Activated CD8-positive, alpha-beta T cell treated with anti-CD3 and anti-CD28 coated beads for 36 hours (primary cell): ENCODE measurements at regions not wholly inside any gene's neighbourhood (a gene's known extent, or its start where the extent isn't known, plus 50 kb on each side); places are given as distances from the start of the nearest gene placed in this dataset.

Source experiments
- ATAC-seq: fragments of 200-7000 bp; cut with Tn5 transposase; one replicate; pipeline ENCODE4 v1.10.0; 2021; ENCODE audit warnings: mild to moderate bottlenecking, moderate library complexity
- CTCF ChIA-PET: fragments of 350-600 bp; sonication (Branson Sonifier 250); formaldehyde crosslinking; loops from one replicate; lab custom pipeline; 2021; ENCODE audit warnings: antibody characterized with exemption; lab: Charles Lee
- POLR2A ChIA-PET: fragments of 350-600 bp; sonication (Branson Sonifier 250); formaldehyde crosslinking; loops from one replicate; lab custom pipeline; 2021; ENCODE audit warnings: antibody characterized with exemption; lab: Charles Lee
- DNase-seq: peaks from one replicate; pipeline ENCODE4 v3.0.0-alpha.2; 2020
- H3K27ac Mint-ChIP-seq: one replicate; pipeline ENCODE4 v1.8.0; 2021; ENCODE audit warnings: mild to moderate bottlenecking, mixed read lengths
- H3K27me3 Mint-ChIP-seq: one replicate; pipeline ENCODE4 v1.8.0; 2021; ENCODE audit warnings: mixed read lengths
- H3K36me3 Mint-ChIP-seq: one replicate; pipeline ENCODE4 v1.8.0; 2021; ENCODE audit warnings: low read depth, mixed read lengths
- H3K4me1 Mint-ChIP-seq: one replicate; pipeline ENCODE4 v1.8.0; 2021; ENCODE audit warnings: low read depth, mixed read lengths
- H3K4me3 Mint-ChIP-seq: one replicate; pipeline ENCODE4 v1.8.0; 2021; ENCODE audit warnings: mild to moderate bottlenecking, moderate library complexity, mixed read lengths
- H3K9me3 Mint-ChIP-seq: one replicate; pipeline ENCODE4 v1.8.0; 2021; ENCODE audit warnings: mixed read lengths
- CTCF ChIP-seq: fragments of 200-600 bp; IDR thresholded peaks from one replicate; pipeline ENCODE4 v1.8.0; 2022; ENCODE audit warnings: antibody characterized with exemption, mild to moderate bottlenecking
- intact Hi-C: fragments of 100-400 bp; cut with micrococcal nuclease; formaldehyde crosslinking; loops from one replicate; pipeline ENCODE4 v1.10.0; 2022

DNA sequence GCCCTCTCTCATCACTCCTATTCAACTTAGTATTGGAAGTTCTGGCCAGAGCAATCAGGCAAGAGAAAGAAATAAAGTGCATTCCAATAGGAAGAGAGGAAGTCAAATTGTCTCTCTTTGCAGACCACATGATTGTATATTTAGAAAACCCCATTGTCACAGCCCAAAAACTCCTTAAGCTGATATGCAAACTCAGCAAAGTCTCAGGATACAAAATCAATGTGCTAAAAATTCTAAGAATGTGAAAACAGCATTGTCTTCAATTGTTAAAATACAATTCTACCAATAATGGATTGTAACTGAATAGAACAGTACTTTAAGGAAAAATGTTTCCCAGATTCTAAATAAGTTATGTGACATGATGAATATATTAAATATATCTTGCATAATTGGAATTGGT lies 2269.2 kb upstream of the PCDH20 start:
- CTCF ChIA-PET = no interaction called here
- intact Hi-C loops = no loop called here
- H3K36me3 Mint-ChIP-seq = no peaks in the 10 kb centered on the region
- TF ChIP-seq CTCF = no peak
- H3K4me3 Mint-ChIP-seq = no peak overlapping the region
- H3K4me1 Mint-ChIP-seq = no peaks in the 10 kb centered on the region
- H3K27ac Mint-ChIP-seq = no peak overlapping the region
- ATAC-seq (no peak), DNase-seq (no peak)
- H3K9me3 Mint-ChIP-seq = peaks cover 12% of the 10 kb centered on the region
- H3K27me3 Mint-ChIP-seq = no peaks in the 10 kb centered on the region
- POLR2A ChIA-PET = no interaction called here

DNA sequence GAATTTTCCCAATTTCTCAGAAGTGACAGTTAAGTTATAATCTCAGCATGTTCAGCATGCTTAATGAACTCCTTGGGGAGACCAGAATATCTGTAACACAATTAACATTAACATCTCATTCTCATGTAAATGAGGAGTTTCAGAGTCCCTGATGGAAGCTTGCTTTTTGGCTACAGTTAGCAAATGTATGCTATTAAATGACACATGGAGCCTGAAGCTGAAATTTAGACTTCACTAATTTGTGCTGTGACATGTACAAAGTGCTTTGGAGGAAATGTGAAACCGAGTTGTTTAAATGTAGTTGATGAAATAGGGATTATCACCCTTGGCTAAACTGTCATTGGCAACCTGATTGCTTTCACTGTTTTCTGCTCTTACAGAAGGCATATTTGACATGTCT lies 2265.1 kb upstream of the PCDH20 start:
- Mint-ChIP-seq H3K4me1 (no peaks in the 10 kb centered on the region), H3K9me3 (peaks cover 12% of the 10 kb centered on the region), H3K36me3 (no peaks in the 10 kb centered on the region), H3K27ac (no peak overlapping the region), H3K27me3 (no peaks in the 10 kb centered on the region), H3K4me3 (no peak overlapping the region)
- no peak for DNase-seq
- no peak for ATAC-seq
- ChIA-PET POLR2A (no interaction called here), CTCF (no interaction called here)
- intact Hi-C loops = no loop called here
- TF ChIP-seq CTCF = no peak

- H3K36me3 Mint-ChIP-seq = no peaks in the 10 kb centered on the region
- no peak for TF ChIP-seq CTCF
- H3K27ac Mint-ChIP-seq = no peak overlapping the region
- H3K4me1 Mint-ChIP-seq = no peaks in the 10 kb centered on the region
- DNase-seq (no peak), ATAC-seq (no peak)
- POLR2A ChIA-PET = no interaction called here
- no peaks in the 10 kb centered on the region for H3K27me3 Mint-ChIP-seq
- H3K4me3 Mint-ChIP-seq = no peak overlapping the region
- H3K9me3 Mint-ChIP-seq = peaks cover 5% of the 10 kb centered on the region
- intact Hi-C loops = no loop called here
- CTCF ChIA-PET = no interaction called here
Measured at GRCh38 chr13:63671296-63671695, 2255.6 kb upstream of the PCDH20 start.

DNA sequence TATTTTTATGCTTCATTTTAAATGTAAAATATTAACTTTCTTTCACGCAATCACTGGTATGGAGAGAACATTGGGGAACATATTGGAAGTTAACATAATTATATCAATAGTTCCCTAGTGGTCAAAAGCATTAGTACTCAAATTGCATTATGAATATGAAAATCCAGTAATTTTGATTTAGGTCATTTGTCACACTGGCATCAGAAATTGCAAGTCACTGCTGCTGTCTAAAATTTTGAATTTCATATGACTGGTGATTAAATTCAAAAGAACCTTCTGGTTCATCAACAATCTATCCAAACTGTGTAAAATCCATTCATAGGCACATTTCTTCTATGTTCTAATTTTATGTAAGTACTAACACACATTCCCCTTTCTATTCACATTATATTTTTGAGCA lies 2235.7 kb upstream of the PCDH20 start:
- H3K27ac Mint-ChIP-seq = no peak overlapping the region
- no peak for ATAC-seq
- no peak for TF ChIP-seq CTCF
- H3K4me3 Mint-ChIP-seq = no peak overlapping the region
- peaks cover 14% of the 10 kb centered on the region for H3K9me3 Mint-ChIP-seq
- no peaks in the 10 kb centered on the region for H3K27me3 Mint-ChIP-seq
- POLR2A ChIA-PET = no interaction called here
- CTCF ChIA-PET = no interaction called here
- DNase-seq = no peak
- intact Hi-C loops = no loop called here
- H3K4me1 Mint-ChIP-seq = no peaks in the 10 kb centered on the region
- no peaks in the 10 kb centered on the region for H3K36me3 Mint-ChIP-seq

- CTCF ChIA-PET = no interaction called here
- TF ChIP-seq CTCF = no peak
- POLR2A ChIA-PET = no interaction called here
- DNase-seq (no peak), ATAC-seq (no peak)
- H3K27ac Mint-ChIP-seq = no peak overlapping the region
- intact Hi-C loops = no loop called here
- H3K9me3 Mint-ChIP-seq = peaks cover 3% of the 10 kb centered on the region
- no peak overlapping the region for H3K4me3 Mint-ChIP-seq
- no peaks in the 10 kb centered on the region for H3K27me3 Mint-ChIP-seq
- H3K4me1 Mint-ChIP-seq = no peaks in the 10 kb centered on the region
- H3K36me3 Mint-ChIP-seq = no peaks in the 10 kb centered on the region
Measured at GRCh38 chr13:63643543-63643942, 2227.9 kb upstream of the PCDH20 start.
